ENCODE measurements at regions not wholly inside any gene's neighbourhood (a gene's known extent, or its start where the extent isn't known, plus 50 kb on each side); places are given as distances from the start of the nearest gene placed in this dataset.

DNA sequence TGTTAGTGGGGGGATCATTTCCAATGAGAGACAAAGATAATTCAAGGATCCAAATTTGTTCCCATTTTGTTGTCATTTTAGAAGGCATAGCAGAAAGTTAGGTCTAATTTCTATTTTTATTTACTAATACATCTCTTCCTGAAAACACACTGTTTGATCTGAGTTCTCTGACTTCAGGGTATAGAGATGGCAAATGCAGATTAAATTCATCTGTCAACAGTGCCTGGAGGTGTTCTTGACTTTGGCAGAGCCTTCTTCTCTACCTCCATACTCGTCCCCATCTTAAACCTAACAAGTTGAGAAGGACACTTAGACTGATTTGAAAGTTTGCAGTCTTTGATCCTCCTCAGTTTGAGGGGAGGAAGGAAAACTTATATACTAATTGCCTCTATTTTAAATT is 308.2 kb downstream of the SOX2 start:
- TF ChIP-seq CTCF (IDR thresholded peaks at IDR 0.05) (no peak), EP300 (IDR thresholded peaks at IDR 0.05) (no peak), POLR2A (IDR thresholded peaks at IDR 0.05) (no peak), POLR2AphosphoS5 (IDR thresholded peaks at IDR 0.05) (no peak)

All from suprapubic skin (tissue), 4 donors.